Bronchial epithelial cell (primary cell): ENCODE measurements at regions not wholly inside any gene's neighbourhood (a gene's known extent, or its start where the extent isn't known, plus 50 kb on each side); places are given as distances from the start of the nearest gene placed in this dataset.

Experiments used
- DNase-seq: peaks from one replicate; pipeline ENCODE4 v3.0.0-alpha.2; 2010; ENCODE audit warnings: low read depth
- FAIRE-seq: peaks from 2 replicates; lab custom pipeline; 2011; peaks lifted over from hg19 to GRCh38; lab: Jason Lieb, UNC
- H3K27me3 ChIP-seq: 2 replicates; pipeline ENCODE4 v1.5.1; 2011; ENCODE audit warnings: low read length; ENCODE audit not compliant: control insufficient read depth, insufficient read depth
- H3K36me3 ChIP-seq: 2 replicates; pipeline ENCODE4 v1.5.1; 2011; ENCODE audit warnings: low read length; ENCODE audit not compliant: control insufficient read depth, insufficient read depth
- H3K4me3 ChIP-seq: 2 replicates; pipeline ENCODE4 v1.5.1; 2011; ENCODE audit warnings: mild to moderate bottlenecking, low read depth, low read length, control low read depth
- TF ChIP-seq, protein P1 (sequence below): IDR thresholded peaks from 2 replicates; pipeline ENCODE4 v1.5.1; 2011; ENCODE audit warnings: mild to moderate bottlenecking, moderate library complexity, low read length, control low read depth, inconsistent platforms; ENCODE audit not compliant: insufficient read depth, severe bottlenecking

DNA sequence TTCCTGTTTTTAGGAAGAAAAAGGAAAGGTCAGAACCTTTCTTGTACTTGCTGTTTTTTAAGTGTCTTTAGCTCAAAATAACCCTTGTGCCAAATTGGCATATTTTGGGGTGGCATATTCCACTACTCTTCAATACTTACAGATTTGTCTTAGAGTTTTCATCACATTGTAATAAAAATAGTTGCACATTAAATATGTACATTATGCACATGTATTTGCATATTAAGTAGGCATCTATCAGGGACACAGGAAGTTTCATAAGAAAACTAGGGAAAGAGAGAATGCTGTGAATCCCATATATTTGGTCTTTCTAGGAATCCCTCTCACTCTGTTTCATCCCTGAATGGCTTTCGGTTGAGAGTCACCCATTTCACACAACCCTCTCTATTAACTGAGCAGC, 139.6 kb downstream of the LARP7 start:
- FAIRE-seq = no peak

GRCh38 chr4:112778520-112778919, 141.6 kb downstream of the LARP7 start:
- TF ChIP-seq, protein P1, sequence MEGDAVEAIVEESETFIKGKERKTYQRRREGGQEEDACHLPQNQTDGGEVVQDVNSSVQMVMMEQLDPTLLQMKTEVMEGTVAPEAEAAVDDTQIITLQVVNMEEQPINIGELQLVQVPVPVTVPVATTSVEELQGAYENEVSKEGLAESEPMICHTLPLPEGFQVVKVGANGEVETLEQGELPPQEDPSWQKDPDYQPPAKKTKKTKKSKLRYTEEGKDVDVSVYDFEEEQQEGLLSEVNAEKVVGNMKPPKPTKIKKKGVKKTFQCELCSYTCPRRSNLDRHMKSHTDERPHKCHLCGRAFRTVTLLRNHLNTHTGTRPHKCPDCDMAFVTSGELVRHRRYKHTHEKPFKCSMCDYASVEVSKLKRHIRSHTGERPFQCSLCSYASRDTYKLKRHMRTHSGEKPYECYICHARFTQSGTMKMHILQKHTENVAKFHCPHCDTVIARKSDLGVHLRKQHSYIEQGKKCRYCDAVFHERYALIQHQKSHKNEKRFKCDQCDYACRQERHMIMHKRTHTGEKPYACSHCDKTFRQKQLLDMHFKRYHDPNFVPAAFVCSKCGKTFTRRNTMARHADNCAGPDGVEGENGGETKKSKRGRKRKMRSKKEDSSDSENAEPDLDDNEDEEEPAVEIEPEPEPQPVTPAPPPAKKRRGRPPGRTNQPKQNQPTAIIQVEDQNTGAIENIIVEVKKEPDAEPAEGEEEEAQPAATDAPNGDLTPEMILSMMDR = no peak
- Histone ChIP-seq H3K4me3 (no peak overlapping the region), H3K27me3 (no peaks in the 10 kb centered on the region), H3K36me3 (no peaks in the 10 kb centered on the region)
- no peak for FAIRE-seq
- no peak for DNase-seq

More for the DNA sequence above, 139.6 kb downstream of the LARP7 start:
- no peaks in the 10 kb centered on the region for H3K36me3 ChIP-seq
- no peak for DNase-seq
- no peaks in the 10 kb centered on the region for H3K27me3 ChIP-seq
- no peak overlapping the region for H3K4me3 ChIP-seq
- TF ChIP-seq, protein P1 = no peak

- DNase-seq (no peak), FAIRE-seq (no peak)
- Histone ChIP-seq H3K36me3 (no peaks in the 10 kb centered on the region), H3K4me3 (no peak overlapping the region), H3K27me3 (no peaks in the 10 kb centered on the region)
- TF ChIP-seq, protein P1 = no peak
Measured at GRCh38 chr4:112793033-112793432, 156.1 kb downstream of the LARP7 start.

GRCh38 chr4:112800001-112800400, 163.1 kb downstream of the LARP7 start:
- DNase-seq (no peak), FAIRE-seq (no peak)
- Histone ChIP-seq H3K36me3 (no peaks in the 10 kb centered on the region), H3K27me3 (no peaks in the 10 kb centered on the region), H3K4me3 (no peak overlapping the region)
- TF ChIP-seq, protein P1 = no peak

DNA sequence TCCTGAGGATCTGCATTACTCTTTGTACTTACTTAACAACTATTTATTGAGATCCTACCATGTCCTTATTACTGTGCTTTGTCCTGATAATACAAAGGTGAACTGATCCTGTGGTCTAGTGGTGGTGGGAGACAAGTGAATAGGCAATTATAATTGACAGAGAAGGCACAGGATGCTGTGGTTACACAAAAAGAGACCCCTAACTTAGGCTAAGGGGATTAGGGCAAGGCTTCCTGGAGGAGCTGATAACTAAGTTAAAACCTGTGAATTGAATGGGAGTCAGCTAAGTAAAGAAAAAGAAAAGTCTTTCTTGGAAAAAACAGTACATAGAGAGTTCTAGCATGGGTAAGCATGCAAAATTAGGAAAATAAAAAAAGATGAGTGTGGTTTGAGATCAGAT, 164.4 kb downstream of the LARP7 start:
- no peak for DNase-seq
- H3K27me3 ChIP-seq = no peaks in the 10 kb centered on the region
- TF ChIP-seq, protein P1 = no peak
- H3K36me3 ChIP-seq = no peaks in the 10 kb centered on the region
- FAIRE-seq = no peak
- no peak overlapping the region for H3K4me3 ChIP-seq

DNA sequence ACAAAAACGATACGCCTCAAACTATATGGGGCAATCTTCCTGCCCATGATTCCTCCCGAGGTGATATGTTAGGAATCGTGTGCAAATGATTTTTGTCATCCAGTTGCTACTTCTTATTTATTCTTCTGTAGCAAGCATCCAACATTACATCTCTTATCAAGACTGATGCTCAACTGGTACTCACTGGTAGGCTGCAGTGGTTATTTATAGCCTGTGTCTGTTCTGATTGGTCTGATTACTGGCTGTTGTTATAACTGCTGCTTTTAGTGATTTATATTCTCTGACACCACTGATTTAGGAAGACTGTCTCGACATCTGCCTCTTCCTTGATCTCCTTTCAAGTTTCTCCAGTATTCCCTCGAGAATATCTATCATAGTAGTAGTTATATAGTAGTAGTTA, 165.8 kb downstream of the LARP7 start:
- DNase-seq (no peak), FAIRE-seq (no peak)
- Histone ChIP-seq H3K27me3 (no peaks in the 10 kb centered on the region), H3K4me3 (no peak overlapping the region), H3K36me3 (no peaks in the 10 kb centered on the region)
- TF ChIP-seq, protein P1 = no peak
